ENCODE measurements at regions not wholly inside any gene's neighbourhood (a gene's known extent, or its start where the extent isn't known, plus 50 kb on each side); places are given as distances from the start of the nearest gene placed in this dataset.

GRCh38 chr2:157046396-157046795, 211.1 kb upstream of the GALNT5 start:
- ATAC-seq (ENCODE audit: low read depth), result no peak
- no peaks in the 10 kb centered on the region for H3K9me3 ChIP-seq (ENCODE audit: control extremely low read depth in 1 of 3, control insufficient read depth in 2 of 3, insufficient read depth in 1 of 3, low read length in 2 of 3)
- H3K9ac ChIP-seq (ENCODE audit: low read length), result no peak overlapping the region
- Mint-ChIP-seq H3K4me3 (no peak overlapping the region), H3K27ac (no peak overlapping the region), H3K9me3 (ENCODE audit: insufficient read depth) (no peaks in the 10 kb centered on the region), H3K4me1 (no peaks in the 10 kb centered on the region), H3K27me3 (peaks cover 3% of the 10 kb centered on the region)
- H3K27ac ChIP-seq (ENCODE audit: low read length in 2 of 2), result no peak overlapping the region
- no peak overlapping the region for H2AFZ ChIP-seq (ENCODE audit: insufficient read depth, low read depth, low read length, poor library complexity, severe bottlenecking)
- intact Hi-C loops (cut with micrococcal nuclease), result no loop called here
- no peak for DNase-seq
- no peaks in the 10 kb centered on the region for H3K79me2 ChIP-seq (ENCODE audit: control insufficient read depth, insufficient read depth, low read length)
- no CpG with 5 or more reads among the region's 1 CpG for WGBS (ENCODE audit: insufficient coverage)
- no peaks in the 10 kb centered on the region for H3K36me3 ChIP-seq (replicated peaks in 1 of 2; ENCODE audit: control extremely low read depth in 1 of 2, control insufficient read depth in 1 of 2, extremely low read depth in 1 of 2, insufficient read depth in 2 of 2, low read length in 1 of 2)
- H3K4me3 ChIP-seq (ENCODE audit: control extremely low read depth in 1 of 5, extremely low read depth in 1 of 5, insufficient read depth in 1 of 5, low read depth in 2 of 5, low read length in 4 of 5), result no peak overlapping the region
- ChIA-PET POLR2A (no interaction called here), CTCF (no interaction called here)
- no peak for TF ChIP-seq CTCF (IDR thresholded peaks at IDR 0.05)
- no peak for TF ChIP-seq EZH2 (IDR thresholded peaks at IDR 0.05; ENCODE audit: borderline replicate concordance, insufficient read depth, low read depth, low read length, poor library complexity, severe bottlenecking)
- H3K27me3 ChIP-seq (replicated peaks in 1 of 4; ENCODE audit: control extremely low read depth in 1 of 4, control insufficient read depth in 3 of 4, insufficient read depth in 4 of 4, low read length in 3 of 4), result no peaks in the 10 kb centered on the region
- H4K20me1 ChIP-seq (ENCODE audit: control insufficient read depth, insufficient read depth, low read length, poor library complexity, severe bottlenecking), result no peaks in the 10 kb centered on the region
- no peaks in the 10 kb centered on the region for H3K4me1 ChIP-seq (ENCODE audit: control insufficient read depth in 2 of 2, insufficient read depth in 2 of 2, low read length in 2 of 2)
- H3K4me2 ChIP-seq (replicated peaks; ENCODE audit: low read depth, low read length, poor library complexity, severe bottlenecking), result no peak overlapping the region

DNA sequence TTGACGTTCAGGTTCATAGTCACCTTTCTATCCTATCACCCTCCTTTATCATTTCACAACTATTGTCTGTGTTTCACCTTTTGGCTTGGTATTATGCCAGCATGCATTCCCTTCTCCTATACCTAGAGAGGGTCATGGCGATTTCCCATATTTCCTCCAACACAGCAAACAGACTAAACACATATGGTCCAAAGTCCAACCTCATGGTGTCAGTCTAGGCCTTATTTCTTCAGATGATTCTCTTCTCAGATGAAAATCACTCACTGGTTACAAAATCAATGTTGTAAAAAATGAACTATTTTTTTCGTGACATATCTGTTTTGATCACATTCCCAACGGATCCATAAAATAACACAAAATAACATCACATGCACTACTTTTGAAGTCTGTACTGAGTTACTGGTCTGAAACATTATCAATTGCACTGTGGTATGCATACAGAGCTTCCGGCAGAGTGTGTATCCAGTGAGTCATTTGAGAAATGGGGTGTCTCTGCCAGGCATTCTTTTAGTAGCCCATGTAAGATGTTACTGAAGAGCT, 204.8 kb upstream of the GALNT5 start:
- 94% methylated on average over 2 of the region's 5 CpGs for WGBS (ENCODE audit: insufficient coverage)
- H3K9me3 Mint-ChIP-seq (ENCODE audit: insufficient read depth), result no peaks in the 10 kb centered on the region
- Histone ChIP-seq H4K20me1 (ENCODE audit: control insufficient read depth, insufficient read depth, low read length, poor library complexity, severe bottlenecking) (no peaks in the 10 kb centered on the region), H3K4me3 (ENCODE audit: control extremely low read depth in 1 of 5, extremely low read depth in 1 of 5, insufficient read depth in 1 of 5, low read depth in 2 of 5, low read length in 4 of 5) (no peak overlapping the region), H3K9me3 (ENCODE audit: control extremely low read depth in 1 of 3, control insufficient read depth in 2 of 3, insufficient read depth in 1 of 3, low read length in 2 of 3) (no peaks in the 10 kb centered on the region), H3K4me2 (replicated peaks; ENCODE audit: low read depth, low read length, poor library complexity, severe bottlenecking) (no peak overlapping the region), H3K27ac (ENCODE audit: low read length in 2 of 2) (no peak overlapping the region), H3K27me3 (replicated peaks in 1 of 4; ENCODE audit: control extremely low read depth in 1 of 4, control insufficient read depth in 3 of 4, insufficient read depth in 4 of 4, low read length in 3 of 4) (no peaks in the 10 kb centered on the region), H3K4me1 (ENCODE audit: control insufficient read depth in 2 of 2, insufficient read depth in 2 of 2, low read length in 2 of 2) (no peaks in the 10 kb centered on the region), H3K36me3 (replicated peaks in 1 of 2; ENCODE audit: control extremely low read depth in 1 of 2, control insufficient read depth in 1 of 2, extremely low read depth in 1 of 2, insufficient read depth in 2 of 2, low read length in 1 of 2) (no peaks in the 10 kb centered on the region), H2AFZ (ENCODE audit: insufficient read depth, low read depth, low read length, poor library complexity, severe bottlenecking) (no peak overlapping the region), H3K9ac (ENCODE audit: low read length) (no peak overlapping the region), H3K79me2 (ENCODE audit: control insufficient read depth, insufficient read depth, low read length) (no peaks in the 10 kb centered on the region)
- H3K27ac Mint-ChIP-seq, result no peak overlapping the region
- intact Hi-C loops (cut with micrococcal nuclease), result no loop called here
- no peaks in the 10 kb centered on the region for H3K4me1 Mint-ChIP-seq
- ATAC-seq (ENCODE audit: low read depth) (no peak), DNase-seq (no peak)
- H3K27me3 Mint-ChIP-seq, result peaks cover 4% of the 10 kb centered on the region
- ChIA-PET CTCF (no interaction called here), POLR2A (no interaction called here)
- H3K4me3 Mint-ChIP-seq, result no peak overlapping the region
- TF ChIP-seq CTCF (IDR thresholded peaks at IDR 0.05) (no peak), EZH2 (IDR thresholded peaks at IDR 0.05; ENCODE audit: borderline replicate concordance, insufficient read depth, low read depth, low read length, poor library complexity, severe bottlenecking) (no peak)

Measured in B cell (primary cell).